NCI-H1417 (cell line): ENCODE measurements at regions not wholly inside any gene's neighbourhood (a gene's known extent, or its start where the extent isn't known, plus 50 kb on each side); places are given as distances from the start of the nearest gene placed in this dataset.

Experiments used
- DNase-seq, 3 experiments: peaks; one replicate each; lab custom pipeline; 2025; lab: John Stamatoyannopoulos, UW

GRCh38 chr21:15151385-15152103 lies 86.7 kb upstream of the NRIP1 start:
- no peak for DNase-seq

GRCh38 chr21:15152591-15152990 lies 87.8 kb upstream of the NRIP1 start:
- no peak for DNase-seq

GRCh38 chr21:15159382-15160020 lies 94.7 kb upstream of the NRIP1 start:
- no peak for DNase-seq

GRCh38 chr21:15160136-15160535 lies 95.3 kb upstream of the NRIP1 start:
- DNase-seq: peak in 2 of 3 experiments; percentile 9 to 61

GRCh38 chr21:15162921-15163320 lies 98.1 kb upstream of the NRIP1 start:
- DNase-seq: no peak

- no peak for DNase-seq
Observed at GRCh38 chr21:15164273-15164672, 99.5 kb upstream of the NRIP1 start.

- peak in 1 of 3 experiments; percentile 11 for DNase-seq
Observed at GRCh38 chr21:15164678-15165303, 100.0 kb upstream of the NRIP1 start.

GRCh38 chr21:15170614-15171013 lies 105.8 kb upstream of the NRIP1 start:
- DNase-seq: no peak

- no peak for DNase-seq
Observed at GRCh38 chr21:15171546-15171945, 106.7 kb upstream of the NRIP1 start.

- DNase-seq: no peak
Observed at GRCh38 chr21:15172963-15173362, 108.2 kb upstream of the NRIP1 start.

GRCh38 chr21:15174923-15175322 lies 110.1 kb upstream of the NRIP1 start:
- DNase-seq: no peak

- no peak for DNase-seq
Observed at GRCh38 chr21:15182731-15183130, 117.9 kb upstream of the NRIP1 start.

GRCh38 chr21:15183813-15184257 lies 119.0 kb upstream of the NRIP1 start:
- DNase-seq: no peak

- no peak for DNase-seq
Observed at GRCh38 chr21:15190412-15190811, 125.6 kb upstream of the NRIP1 start.

GRCh38 chr21:15190837-15191236 lies 126.0 kb upstream of the NRIP1 start:
- no peak for DNase-seq

GRCh38 chr21:15191342-15191741 lies 126.5 kb upstream of the NRIP1 start:
- no peak for DNase-seq

- DNase-seq: no peak
Observed at GRCh38 chr21:15192243-15192642, 127.4 kb upstream of the NRIP1 start.

GRCh38 chr21:15193937-15194336 lies 129.1 kb upstream of the NRIP1 start:
- DNase-seq: no peak

- DNase-seq: no peak
Observed at GRCh38 chr21:15195104-15195503, 130.3 kb upstream of the NRIP1 start.

- DNase-seq: no peak
Observed at GRCh38 chr21:15195768-15196167, 131.0 kb upstream of the NRIP1 start.

- DNase-seq: no peak
Observed at GRCh38 chr21:15197696-15198095, 132.9 kb upstream of the NRIP1 start.

- peak in 1 of 3 experiments; percentile 25 for DNase-seq
Observed at GRCh38 chr21:15199414-15200383, 134.9 kb upstream of the NRIP1 start.
